ENCODE measurements at regions not wholly inside any gene's neighbourhood (a gene's known extent, or its start where the extent isn't known, plus 50 kb on each side); places are given as distances from the start of the nearest gene placed in this dataset.

DNA sequence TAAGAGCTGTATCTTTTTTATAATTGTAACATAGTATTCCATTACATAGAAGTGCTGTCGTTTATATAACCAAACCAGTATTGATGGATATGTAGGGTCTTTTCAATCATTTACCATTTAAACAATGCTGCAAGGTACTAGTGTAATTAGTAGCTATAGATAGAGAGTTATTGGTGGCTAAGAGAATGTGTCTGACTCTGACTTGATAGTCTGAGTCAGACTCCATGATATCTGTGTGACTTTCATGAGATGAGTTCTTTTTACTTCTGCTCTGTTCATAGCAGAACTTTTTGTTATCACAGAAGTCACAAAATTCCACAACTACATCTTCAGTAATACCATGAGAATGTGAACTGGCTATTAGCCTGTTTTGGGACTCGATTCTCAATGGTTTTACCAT lies 150.6 kb downstream of the FHIP1A start:
- Mint-ChIP-seq H3K36me3 (ENCODE audit: low read depth) (no peaks in the 10 kb centered on the region), H3K27me3 (peaks cover 28% of the 10 kb centered on the region), H3K4me3 (no peak overlapping the region), H3K27ac (no peak overlapping the region), H3K9me3 (no peaks in the 10 kb centered on the region), H3K4me1 (no peaks in the 10 kb centered on the region)
- DNase-seq = no peak
- intact Hi-C loops (cut with micrococcal nuclease) = no loop called here

DNA sequence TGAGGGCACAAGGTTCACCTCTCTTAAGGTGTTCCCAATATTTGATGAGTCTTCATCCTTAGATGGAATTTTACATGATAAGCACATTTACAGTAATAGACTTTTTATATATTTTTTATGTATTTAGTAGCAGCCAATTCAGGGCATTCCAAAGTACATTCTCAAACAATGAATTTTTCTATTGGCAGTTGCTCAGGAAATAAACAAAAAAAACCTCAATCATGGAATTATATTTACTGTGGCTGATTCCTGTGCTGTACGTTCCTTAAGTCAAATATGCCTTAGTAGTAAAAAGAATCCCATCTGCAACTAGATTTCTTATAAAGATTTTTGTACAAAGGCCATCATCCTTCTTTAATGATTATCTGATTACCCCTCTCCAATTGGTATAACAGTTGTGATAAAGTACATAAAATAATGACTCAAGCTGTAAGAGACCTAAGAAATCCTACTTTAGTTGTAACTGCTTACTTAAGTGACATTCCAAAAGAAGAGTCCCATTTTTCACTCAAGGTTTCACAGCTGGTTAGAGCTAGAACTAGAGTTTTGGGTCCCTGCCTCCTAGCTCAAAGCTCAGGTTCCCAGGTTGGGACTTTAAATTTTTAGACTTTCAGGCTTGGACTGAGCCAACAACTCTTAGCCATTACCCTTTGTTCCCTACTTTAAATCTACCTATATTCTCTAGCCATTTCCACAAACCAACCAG lies 152.7 kb downstream of the FHIP1A start:
- Mint-ChIP-seq H3K27me3 (peaks cover 34% of the 10 kb centered on the region), H3K9me3 (no peaks in the 10 kb centered on the region), H3K4me1 (no peaks in the 10 kb centered on the region), H3K4me3 (no peak overlapping the region), H3K27ac (no peak overlapping the region), H3K36me3 (ENCODE audit: low read depth) (no peaks in the 10 kb centered on the region)
- no peak for DNase-seq
- intact Hi-C loops (cut with micrococcal nuclease) = no loop called here

DNA sequence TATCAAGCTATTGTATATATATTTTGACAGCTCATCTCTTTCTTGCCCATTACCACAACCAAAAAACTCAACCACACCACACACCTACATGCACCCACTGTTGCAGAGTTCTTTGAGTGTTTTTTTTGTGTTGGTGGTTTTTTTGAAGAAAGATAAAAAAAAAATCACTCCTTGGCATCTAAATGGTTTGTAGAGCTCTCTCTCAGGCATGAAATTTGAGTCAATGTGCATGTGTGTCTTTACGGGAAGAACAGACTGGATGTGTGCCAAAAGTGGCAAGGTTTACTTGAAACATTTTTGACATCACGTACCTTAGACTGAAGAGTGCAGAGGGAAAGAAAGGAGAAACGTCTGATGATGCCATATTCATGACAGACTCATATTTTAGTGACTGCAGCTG lies 154.2 kb downstream of the FHIP1A start:
- Mint-ChIP-seq H3K4me1 (no peaks in the 10 kb centered on the region), H3K9me3 (no peaks in the 10 kb centered on the region), H3K36me3 (ENCODE audit: low read depth) (no peaks in the 10 kb centered on the region), H3K4me3 (no peak overlapping the region), H3K27me3 (peaks cover 36% of the 10 kb centered on the region), H3K27ac (no peak overlapping the region)
- DNase-seq = no peak
- intact Hi-C loops (cut with micrococcal nuclease) = no loop called here

DNA sequence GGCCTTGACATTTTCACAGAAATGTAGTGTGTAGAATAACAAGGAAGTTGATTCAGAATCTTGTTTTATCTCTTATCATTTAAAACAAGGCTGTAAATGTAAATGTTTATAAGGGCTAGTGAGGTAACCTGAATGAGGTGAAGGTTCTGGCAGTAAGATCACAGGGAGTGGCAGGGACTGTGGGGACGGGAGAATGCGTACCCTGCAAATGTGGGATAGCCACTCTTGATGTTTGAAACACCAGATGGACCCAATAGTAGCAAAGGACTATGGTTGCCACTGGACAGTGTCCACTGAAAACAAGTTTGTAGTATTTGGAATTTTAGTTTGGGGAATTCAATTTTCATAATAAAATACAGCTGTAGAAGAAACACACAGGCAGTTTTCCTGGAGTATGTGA lies 155.3 kb downstream of the FHIP1A start:
- no peak for DNase-seq
- H3K9me3 Mint-ChIP-seq = no peaks in the 10 kb centered on the region
- H3K36me3 Mint-ChIP-seq (ENCODE audit: low read depth) = no peaks in the 10 kb centered on the region
- intact Hi-C loops (cut with micrococcal nuclease) = no loop called here
- no peaks in the 10 kb centered on the region for H3K4me1 Mint-ChIP-seq
- no peak overlapping the region for H3K27ac Mint-ChIP-seq
- no peak overlapping the region for H3K4me3 Mint-ChIP-seq
- peaks cover 36% of the 10 kb centered on the region for H3K27me3 Mint-ChIP-seq

DNA sequence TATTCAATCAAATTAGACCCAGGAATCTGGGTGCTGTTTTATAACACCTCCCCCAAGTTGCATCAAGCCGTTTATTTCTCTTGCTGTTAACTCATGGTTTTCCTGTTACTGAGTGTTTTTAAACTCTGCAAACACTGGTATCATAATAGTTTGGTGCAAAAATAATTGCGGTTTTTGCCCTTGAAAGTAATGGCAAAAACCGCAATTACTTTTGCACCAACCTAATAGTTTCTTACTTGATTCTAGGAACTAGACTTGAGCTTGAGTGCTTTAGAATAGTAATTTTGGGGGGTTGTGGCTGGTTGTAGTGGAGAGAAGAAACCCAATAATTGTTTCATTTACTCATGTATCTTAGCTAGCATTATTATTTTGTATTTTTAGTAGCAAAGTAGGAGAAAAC lies 156.6 kb downstream of the FHIP1A start:
- no peak for DNase-seq
- Mint-ChIP-seq H3K4me1 (no peaks in the 10 kb centered on the region), H3K27ac (no peak overlapping the region), H3K36me3 (ENCODE audit: low read depth) (no peaks in the 10 kb centered on the region), H3K27me3 (peaks cover 37% of the 10 kb centered on the region), H3K9me3 (no peaks in the 10 kb centered on the region), H3K4me3 (no peak overlapping the region)
- intact Hi-C loops (cut with micrococcal nuclease) = no loop called here

DNA sequence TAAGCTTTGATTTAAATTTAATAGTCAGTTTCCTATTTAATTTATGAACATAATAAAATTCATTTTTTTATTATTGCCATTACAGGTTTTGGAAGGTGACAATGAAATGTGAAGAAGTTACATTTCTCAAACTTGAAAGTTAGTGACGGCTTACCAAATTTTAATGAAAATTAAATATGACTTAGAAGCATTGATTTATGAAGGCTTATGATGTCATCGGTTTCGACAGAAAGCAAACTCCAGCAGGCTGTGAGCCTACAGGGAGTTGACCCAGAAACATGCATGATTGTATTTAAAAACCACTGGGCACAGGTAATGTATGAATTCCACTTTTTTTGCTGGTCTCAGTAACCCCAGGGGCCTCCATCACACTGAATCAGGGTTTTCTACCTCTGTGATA lies 157.1 kb downstream of the FHIP1A start:
- H3K27me3 Mint-ChIP-seq = peaks cover 40% of the 10 kb centered on the region
- H3K36me3 Mint-ChIP-seq (ENCODE audit: low read depth) = no peaks in the 10 kb centered on the region
- no peak for DNase-seq
- H3K27ac Mint-ChIP-seq = no peak overlapping the region
- H3K4me3 Mint-ChIP-seq = no peak overlapping the region
- no peaks in the 10 kb centered on the region for H3K9me3 Mint-ChIP-seq
- no peaks in the 10 kb centered on the region for H3K4me1 Mint-ChIP-seq
- intact Hi-C loops (cut with micrococcal nuclease) = no loop called here

DNA sequence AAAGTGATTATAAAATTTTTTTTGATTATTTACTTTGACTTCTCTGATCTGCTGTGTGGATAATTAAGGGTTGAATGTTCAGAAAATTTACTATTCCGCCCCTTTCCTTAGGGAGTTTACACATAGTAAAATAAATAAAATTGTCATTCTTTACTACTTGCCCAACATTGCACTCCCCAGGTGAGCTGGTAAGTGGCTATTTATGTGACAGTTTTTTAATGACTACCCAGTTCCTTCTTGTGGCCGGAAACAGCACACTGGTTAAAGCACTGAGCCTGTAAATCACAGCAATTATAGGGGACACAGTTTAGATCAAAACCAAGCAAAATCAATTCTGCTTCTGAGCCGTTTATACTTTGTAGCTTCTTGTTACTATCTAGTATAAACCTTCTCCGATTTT lies 158.1 kb downstream of the FHIP1A start:
- no peak overlapping the region for H3K4me3 Mint-ChIP-seq
- DNase-seq = no peak
- H3K27ac Mint-ChIP-seq = no peak overlapping the region
- H3K36me3 Mint-ChIP-seq (ENCODE audit: low read depth) = no peaks in the 10 kb centered on the region
- H3K4me1 Mint-ChIP-seq = no peaks in the 10 kb centered on the region
- H3K27me3 Mint-ChIP-seq = peaks cover 35% of the 10 kb centered on the region
- no peaks in the 10 kb centered on the region for H3K9me3 Mint-ChIP-seq
- intact Hi-C loops (cut with micrococcal nuclease) = no loop called here

DNA sequence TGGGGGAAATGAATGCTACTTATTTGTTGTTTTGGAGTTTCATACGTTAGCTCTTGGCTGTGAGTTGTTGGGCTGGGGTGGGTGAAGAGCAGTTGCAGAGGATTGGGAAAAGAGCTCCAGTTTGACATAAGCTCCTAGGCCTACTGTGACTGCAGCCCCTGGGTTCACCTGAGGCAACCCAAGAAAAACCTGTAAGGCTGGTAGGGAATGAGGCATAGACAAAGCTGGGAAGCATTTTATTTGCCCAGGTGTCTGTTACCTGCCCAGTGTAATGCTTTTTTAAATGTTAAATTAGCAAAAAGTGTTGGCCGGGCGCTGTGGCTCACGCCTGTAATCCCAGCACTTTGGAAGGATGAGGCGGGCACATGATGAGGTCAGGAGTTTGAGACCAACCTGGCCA lies 160.0 kb downstream of the FHIP1A start:
- no peak overlapping the region for H3K27ac Mint-ChIP-seq
- H3K4me3 Mint-ChIP-seq = no peak overlapping the region
- no peaks in the 10 kb centered on the region for H3K4me1 Mint-ChIP-seq
- intact Hi-C loops (cut with micrococcal nuclease) = no loop called here
- peaks cover 28% of the 10 kb centered on the region for H3K27me3 Mint-ChIP-seq
- no peak for DNase-seq
- no peaks in the 10 kb centered on the region for H3K9me3 Mint-ChIP-seq
- no peaks in the 10 kb centered on the region for H3K36me3 Mint-ChIP-seq (ENCODE audit: low read depth)

DNA sequence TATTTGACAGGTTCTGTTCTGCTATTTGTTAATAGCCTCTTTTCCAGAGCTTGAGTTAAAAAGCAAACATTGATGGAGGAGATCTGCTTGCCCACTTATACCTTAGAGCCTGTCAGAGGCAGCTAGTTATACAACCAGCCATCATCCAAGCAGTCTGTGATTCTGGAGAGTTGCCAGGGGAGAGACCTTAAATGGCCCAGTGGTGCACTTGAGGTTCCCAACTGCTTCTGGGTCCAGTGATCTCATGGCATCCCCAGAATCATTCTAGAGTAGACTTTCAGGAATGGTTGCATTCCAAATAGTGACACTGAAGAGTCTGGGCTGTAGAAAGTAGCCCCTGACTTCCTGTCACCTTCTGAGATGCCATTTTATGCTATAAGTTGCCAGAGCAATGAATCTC lies 160.7 kb downstream of the FHIP1A start:
- no peaks in the 10 kb centered on the region for H3K36me3 Mint-ChIP-seq (ENCODE audit: low read depth)
- no peaks in the 10 kb centered on the region for H3K4me1 Mint-ChIP-seq
- H3K27me3 Mint-ChIP-seq = peaks cover 24% of the 10 kb centered on the region

DNA sequence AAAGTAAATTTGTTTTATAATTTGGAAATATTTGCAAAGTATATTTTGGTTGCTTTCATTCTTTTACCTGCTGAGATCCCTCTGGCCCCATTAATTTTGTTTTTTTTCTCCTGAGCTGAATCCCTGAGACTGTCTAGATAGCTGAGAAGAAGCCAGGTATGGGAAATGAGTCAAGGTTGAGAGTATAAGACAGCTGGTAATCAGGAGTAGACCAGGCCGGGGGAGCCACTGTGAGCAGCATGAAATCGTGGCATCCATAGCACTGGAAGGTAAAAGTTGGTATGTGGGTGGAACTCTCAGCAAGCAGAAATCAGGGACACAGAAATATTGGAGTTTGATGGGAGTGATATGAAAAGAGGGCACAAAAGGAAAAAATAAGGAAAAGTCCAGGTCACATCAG lies 164.5 kb downstream of the FHIP1A start:
- DNase-seq = no peak
- Mint-ChIP-seq H3K4me1 (no peaks in the 10 kb centered on the region), H3K27ac (no peak overlapping the region), H3K4me3 (no peak overlapping the region), H3K36me3 (ENCODE audit: low read depth) (no peaks in the 10 kb centered on the region), H3K9me3 (no peaks in the 10 kb centered on the region), H3K27me3 (peaks cover 12% of the 10 kb centered on the region)
- intact Hi-C loops (cut with micrococcal nuclease) = no loop called here

More for the DNA sequence above, 160.7 kb downstream of the FHIP1A start:
- H3K4me3 Mint-ChIP-seq = no peak overlapping the region
- no peaks in the 10 kb centered on the region for H3K9me3 Mint-ChIP-seq
- H3K27ac Mint-ChIP-seq = no peak overlapping the region
- intact Hi-C loops (cut with micrococcal nuclease) = no loop called here
- no peak for DNase-seq

DNA sequence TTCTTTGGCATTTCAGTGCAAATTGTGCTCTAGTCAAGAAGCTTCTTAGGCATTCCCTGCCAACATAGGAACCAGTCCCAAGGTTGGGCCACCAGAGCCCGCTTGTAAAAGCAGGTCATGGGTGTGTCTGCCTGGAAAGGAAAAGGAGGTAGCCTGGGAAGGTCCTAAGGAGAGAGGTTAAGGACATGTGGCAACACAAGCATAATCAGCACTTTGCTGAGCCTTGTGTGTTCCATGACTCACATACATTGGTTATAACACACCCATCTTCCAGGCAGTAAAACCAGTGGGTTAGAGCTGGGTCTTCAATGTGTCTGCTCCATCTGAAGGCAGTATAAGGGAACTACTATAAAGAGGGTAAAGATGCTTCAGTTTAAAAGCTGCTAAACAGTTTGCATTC lies 165.0 kb downstream of the FHIP1A start:
- DNase-seq = no peak
- H3K4me1 Mint-ChIP-seq = no peaks in the 10 kb centered on the region
- no peaks in the 10 kb centered on the region for H3K36me3 Mint-ChIP-seq (ENCODE audit: low read depth)
- intact Hi-C loops (cut with micrococcal nuclease) = no loop called here
- H3K27me3 Mint-ChIP-seq = peaks cover 14% of the 10 kb centered on the region
- no peak overlapping the region for H3K4me3 Mint-ChIP-seq
- H3K9me3 Mint-ChIP-seq = no peaks in the 10 kb centered on the region
- no peak overlapping the region for H3K27ac Mint-ChIP-seq

DNA sequence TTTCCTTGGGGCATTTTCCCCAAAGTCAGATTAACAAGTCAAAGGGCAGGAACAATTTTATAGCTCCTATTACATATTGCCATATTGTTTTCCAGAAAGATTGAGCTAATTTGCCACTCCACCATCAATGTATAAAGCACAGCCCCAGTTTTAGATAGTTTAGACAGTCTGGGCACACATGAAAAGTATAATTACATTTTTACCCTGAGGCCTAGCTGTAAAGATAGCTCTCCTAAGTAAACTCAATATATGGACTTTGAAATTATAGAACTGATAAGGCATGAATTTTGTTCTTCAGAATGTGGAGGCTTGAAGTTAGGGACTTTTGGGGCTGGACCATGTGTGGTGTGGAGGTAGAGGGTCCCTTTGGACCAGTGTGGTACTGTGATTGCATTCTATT lies 166.0 kb downstream of the FHIP1A start:
- peaks cover 15% of the 10 kb centered on the region for H3K27me3 Mint-ChIP-seq
- no peaks in the 10 kb centered on the region for H3K9me3 Mint-ChIP-seq
- DNase-seq = no peak
- no peak overlapping the region for H3K4me3 Mint-ChIP-seq
- intact Hi-C loops (cut with micrococcal nuclease) = no loop called here
- no peaks in the 10 kb centered on the region for H3K36me3 Mint-ChIP-seq (ENCODE audit: low read depth)
- H3K27ac Mint-ChIP-seq = no peak overlapping the region
- H3K4me1 Mint-ChIP-seq = no peaks in the 10 kb centered on the region

DNA sequence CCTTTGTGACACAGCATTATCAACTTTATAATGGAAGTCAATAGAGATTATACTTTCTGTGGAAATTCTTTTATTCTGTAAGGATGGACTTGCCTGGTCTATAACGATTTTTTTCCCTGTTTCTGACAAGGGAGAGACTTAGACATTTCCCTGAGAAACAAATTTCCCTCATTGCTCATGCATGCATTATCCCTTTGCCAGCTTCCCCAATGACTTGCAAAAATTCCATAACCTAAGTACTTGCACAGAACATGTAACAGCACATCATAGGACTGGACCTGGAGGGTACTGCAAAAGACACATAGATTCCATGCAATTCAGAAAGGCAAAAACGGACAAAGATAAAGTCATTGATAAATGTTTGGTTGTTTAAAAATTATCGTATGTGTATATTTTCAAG lies 166.7 kb downstream of the FHIP1A start:
- intact Hi-C loops (cut with micrococcal nuclease) = no loop called here
- no peak overlapping the region for H3K4me3 Mint-ChIP-seq
- H3K36me3 Mint-ChIP-seq (ENCODE audit: low read depth) = no peaks in the 10 kb centered on the region
- no peak overlapping the region for H3K27ac Mint-ChIP-seq
- peaks cover 16% of the 10 kb centered on the region for H3K27me3 Mint-ChIP-seq
- DNase-seq = no peak
- H3K4me1 Mint-ChIP-seq = no peaks in the 10 kb centered on the region
- H3K9me3 Mint-ChIP-seq = no peaks in the 10 kb centered on the region

DNA sequence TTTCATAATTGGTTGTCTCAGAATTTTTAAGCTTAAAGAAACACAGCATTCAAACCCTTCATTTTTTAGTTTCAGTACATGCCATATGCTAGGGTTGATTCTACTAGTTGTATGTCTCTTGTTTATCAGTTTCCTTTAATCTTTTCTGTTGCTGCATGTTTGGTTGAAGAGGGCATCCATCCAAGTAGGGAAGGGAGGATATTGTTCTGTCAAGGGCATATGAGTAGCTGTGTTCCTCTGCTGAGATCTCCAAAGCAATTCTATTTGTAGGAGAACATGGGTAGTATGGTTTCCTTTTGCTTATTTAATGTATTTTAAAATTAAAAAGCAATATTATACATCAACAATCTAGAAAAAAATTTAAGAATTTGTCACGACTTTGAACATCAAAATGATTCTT lies 167.7 kb downstream of the FHIP1A start:
- H3K4me3 Mint-ChIP-seq = no peak overlapping the region
- no peaks in the 10 kb centered on the region for H3K36me3 Mint-ChIP-seq (ENCODE audit: low read depth)
- no peak for DNase-seq
- peaks cover 16% of the 10 kb centered on the region for H3K27me3 Mint-ChIP-seq
- no peaks in the 10 kb centered on the region for H3K4me1 Mint-ChIP-seq
- intact Hi-C loops (cut with micrococcal nuclease) = no loop called here
- no peak overlapping the region for H3K27ac Mint-ChIP-seq
- no peaks in the 10 kb centered on the region for H3K9me3 Mint-ChIP-seq

DNA sequence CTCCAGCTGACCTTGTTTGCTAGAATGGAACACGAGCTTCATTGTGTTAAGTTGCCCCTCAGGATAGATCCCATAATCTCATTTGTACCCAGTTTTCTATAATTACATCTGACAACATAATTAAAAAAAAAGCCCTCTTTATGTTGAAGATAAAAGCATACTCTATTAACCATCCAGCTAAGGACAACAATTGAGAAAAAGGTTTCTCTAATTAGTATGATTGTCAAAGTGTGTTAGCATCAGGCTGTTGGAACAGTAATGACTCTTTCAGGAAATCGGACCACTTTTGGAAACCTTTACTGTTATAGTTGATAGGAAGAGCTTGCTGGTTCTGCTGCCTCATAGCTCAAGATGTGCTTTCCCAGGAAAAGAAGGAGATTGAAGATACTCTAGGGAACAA lies 172.6 kb downstream of the FHIP1A start:
- Mint-ChIP-seq H3K4me3 (no peak overlapping the region), H3K4me1 (no peaks in the 10 kb centered on the region), H3K9me3 (no peaks in the 10 kb centered on the region), H3K27ac (no peak overlapping the region), H3K27me3 (peaks cover 33% of the 10 kb centered on the region), H3K36me3 (ENCODE audit: low read depth) (no peaks in the 10 kb centered on the region)
- DNase-seq = no peak
- intact Hi-C loops (cut with micrococcal nuclease) = no loop called here

Measured in activated CD4-positive, alpha-beta T cell treated with anti-CD3 and anti-CD28 coated beads, Interleukin-2, amount 10 ng/mL, durations not matched to agents 24 days and 14 days (primary cell).